Endodermal cell (in vitro differentiated cells): ENCODE measurements at regions not wholly inside any gene's neighbourhood (a gene's known extent, or its start where the extent isn't known, plus 50 kb on each side); places are given as distances from the start of the nearest gene placed in this dataset.

Source experiments
- DNase-seq: peaks from one replicate; pipeline ENCODE4 v3.0.0-alpha.2; 2017
- H3K27ac ChIP-seq: 2 replicates; pipeline ENCODE4 v1.5.1; 2013; ENCODE audit warnings: mild to moderate bottlenecking, low read depth, low read length, moderate library complexity
- H3K27me3 ChIP-seq: 2 replicates; pipeline ENCODE4 v1.6.1; 2013; ENCODE audit warnings: mild to moderate bottlenecking, low read length, moderate library complexity; ENCODE audit not compliant: insufficient read depth, control insufficient read depth, poor library complexity, severe bottlenecking
- H3K36me3 ChIP-seq: 2 replicates; pipeline ENCODE4 v1.7.0; 2013; ENCODE audit warnings: mild to moderate bottlenecking, low read length, moderate library complexity; ENCODE audit not compliant: control insufficient read depth, insufficient read depth
- H3K4me1 ChIP-seq: one replicate; pipeline ENCODE4 v1.7.0; 2013; ENCODE audit warnings: low read length; ENCODE audit not compliant: control insufficient read depth, insufficient read depth
- H3K4me3 ChIP-seq: 2 replicates; pipeline ENCODE4 v1.5.1; 2013; ENCODE audit warnings: mild to moderate bottlenecking, low read length, moderate library complexity
- H3K9ac ChIP-seq: 2 replicates; pipeline ENCODE4 v1.6.1; 2013; ENCODE audit warnings: mild to moderate bottlenecking, low read length, moderate library complexity; ENCODE audit not compliant: poor library complexity, severe bottlenecking; ENCODE audit errors: extremely low read depth
- H3K9me3 ChIP-seq: 2 replicates; pipeline ENCODE4 v1.6.1; 2013; ENCODE audit warnings: mild to moderate bottlenecking, low read length, moderate library complexity; ENCODE audit not compliant: control insufficient read depth
- H3K27ac Mint-ChIP-seq: 2 replicates; pipeline ENCODE4 v1.8.0; 2020; ENCODE audit warnings: mixed read lengths
- H3K27me3 Mint-ChIP-seq: 2 replicates; pipeline ENCODE4 v1.8.0; 2021; ENCODE audit warnings: mild to moderate bottlenecking, mixed read lengths; ENCODE audit not compliant: insufficient read depth
- H3K36me3 Mint-ChIP-seq: 2 replicates; pipeline ENCODE4 v1.8.0; 2020; ENCODE audit warnings: low read depth, mixed read lengths
- H3K4me1 Mint-ChIP-seq: 2 replicates; pipeline ENCODE4 v1.8.0; 2020; ENCODE audit warnings: mixed read lengths
- H3K4me3 Mint-ChIP-seq: 2 replicates; pipeline ENCODE4 v1.8.0; 2020; ENCODE audit warnings: mild to moderate bottlenecking, moderate library complexity, mixed read lengths
- H3K9me3 Mint-ChIP-seq: 2 replicates; pipeline ENCODE4 v1.8.0; 2020; ENCODE audit warnings: mild to moderate bottlenecking, mixed read lengths
- CTCF ChIP-seq: fragments of 200-600 bp; sonication (generic); conservative IDR thresholded peaks from 2 replicates; pipeline ENCODE4 v1.5.0; 2021; ENCODE audit warnings: antibody characterized with exemption, mild to moderate bottlenecking
- WGBS, 2 experiments: methylation state at CpG; one replicate each; pipeline versions ENCODE4 v1.1.5 to v1.1.7; 2013; ENCODE audit warnings: missing lambda C conversion rate in 2 of 2, mixed read lengths in 1 of 2; ENCODE audit not compliant: insufficient coverage in 1 of 2, insufficient read length in 1 of 2; 5-methylcytosine and 5-hydroxymethylcytosine counted together

DNA sequence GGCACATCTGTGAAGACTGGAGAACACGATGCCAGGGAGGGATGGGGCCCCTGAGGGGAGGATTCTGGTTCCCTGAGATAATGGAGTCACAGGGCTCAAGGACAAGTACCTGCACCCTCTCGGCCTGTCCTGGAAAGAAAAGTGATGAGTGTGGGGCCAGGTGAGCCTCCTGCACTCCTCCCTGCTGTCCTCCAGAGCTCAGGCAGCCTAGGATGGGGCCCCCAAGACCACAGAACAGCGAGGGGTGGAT is 101.3 kb upstream of the TNRC6C start:
- no peak overlapping the region for H3K9ac ChIP-seq
- H3K9me3 ChIP-seq = no peaks in the 10 kb centered on the region
- H3K27ac Mint-ChIP-seq = no peak overlapping the region
- no peaks in the 10 kb centered on the region for H3K36me3 Mint-ChIP-seq
- H3K36me3 ChIP-seq = no peaks in the 10 kb centered on the region
- no peak overlapping the region for H3K4me3 Mint-ChIP-seq
- H3K4me1 ChIP-seq = no peaks in the 10 kb centered on the region
- H3K4me3 ChIP-seq = no peak overlapping the region
- no peak for DNase-seq
- WGBS, 2 experiments = 94% methylated on average over 2 to 3 of the region's 3 CpGs
- no peaks in the 10 kb centered on the region for H3K27me3 ChIP-seq
- H3K9me3 Mint-ChIP-seq = no peaks in the 10 kb centered on the region
- no peak overlapping the region for H3K27ac ChIP-seq
- no peaks in the 10 kb centered on the region for H3K4me1 Mint-ChIP-seq
- no peak for TF ChIP-seq CTCF
- peaks cover 12% of the 10 kb centered on the region for H3K27me3 Mint-ChIP-seq

GRCh38 chr17:77857613-77858012 is 100.9 kb upstream of the TNRC6C start:
- H3K9ac ChIP-seq = no peak overlapping the region
- Mint-ChIP-seq H3K9me3 (no peaks in the 10 kb centered on the region), H3K4me1 (no peaks in the 10 kb centered on the region), H3K27me3 (peaks cover 12% of the 10 kb centered on the region), H3K36me3 (no peaks in the 10 kb centered on the region), H3K27ac (no peak overlapping the region), H3K4me3 (no peak overlapping the region)
- no peaks in the 10 kb centered on the region for H3K36me3 ChIP-seq
- H3K4me3 ChIP-seq = no peak overlapping the region
- 98 to 100% methylated on average over 2 to 3 of the region's 3 CpGs for WGBS, 2 experiments
- DNase-seq = no peak
- no peak overlapping the region for H3K27ac ChIP-seq
- TF ChIP-seq CTCF = no peak
- no peaks in the 10 kb centered on the region for H3K4me1 ChIP-seq
- H3K9me3 ChIP-seq = no peaks in the 10 kb centered on the region
- H3K27me3 ChIP-seq = no peaks in the 10 kb centered on the region

DNA sequence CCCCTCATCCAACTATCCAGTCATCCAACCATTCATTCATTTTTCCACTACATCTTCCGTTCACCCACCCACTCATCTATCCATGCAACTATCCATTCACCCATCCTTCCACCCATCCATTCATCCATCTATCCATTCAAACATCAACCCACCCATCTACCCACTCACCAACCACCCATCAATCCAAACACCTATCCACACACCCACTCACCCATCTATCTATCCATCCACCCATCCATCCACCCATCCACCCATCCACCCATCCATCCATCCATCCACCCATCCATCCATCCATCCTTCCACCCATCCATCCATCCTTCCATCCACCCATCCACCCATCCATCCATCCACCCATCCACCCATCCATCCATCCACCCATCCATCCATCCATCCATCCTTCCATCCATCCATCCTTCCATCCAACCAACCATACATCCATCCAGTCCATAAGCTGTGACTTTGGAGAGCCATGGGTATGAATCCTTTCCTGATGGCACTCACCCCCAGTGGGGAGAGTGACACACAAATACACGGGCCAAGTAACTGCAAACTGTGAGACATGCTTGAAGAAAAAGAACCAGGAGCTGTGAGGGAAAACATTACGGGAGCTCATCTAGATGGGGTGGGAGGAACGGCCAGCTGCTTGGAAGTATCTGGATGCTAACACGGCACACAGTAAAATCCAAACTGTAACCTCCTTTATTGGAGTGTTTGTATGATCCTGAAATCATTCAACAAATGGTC is 100.0 kb upstream of the TNRC6C start:
- H3K27ac Mint-ChIP-seq = no peak overlapping the region

More for the DNA sequence above, 100.0 kb upstream of the TNRC6C start:
- TF ChIP-seq CTCF = no peak
- no peak overlapping the region for H3K4me3 Mint-ChIP-seq
- H3K4me1 Mint-ChIP-seq = no peaks in the 10 kb centered on the region
- H3K9ac ChIP-seq = no peak overlapping the region
- H3K9me3 Mint-ChIP-seq = no peaks in the 10 kb centered on the region
- 97 to 100% methylated on average over 5 of the region's 5 CpGs for WGBS, 2 experiments
- H3K27me3 Mint-ChIP-seq = peaks cover 12% of the 10 kb centered on the region
- no peaks in the 10 kb centered on the region for H3K9me3 ChIP-seq
- no peak overlapping the region for H3K4me3 ChIP-seq
- no peak for DNase-seq
- H3K27ac ChIP-seq = no peak overlapping the region
- H3K36me3 ChIP-seq = no peaks in the 10 kb centered on the region
- H3K4me1 ChIP-seq = no peaks in the 10 kb centered on the region
- no peaks in the 10 kb centered on the region for H3K36me3 Mint-ChIP-seq
- no peaks in the 10 kb centered on the region for H3K27me3 ChIP-seq
